NT2/D1 (cell line): ENCODE measurements at regions not wholly inside any gene's neighbourhood (a gene's known extent, or its start where the extent isn't known, plus 50 kb on each side); places are given as distances from the start of the nearest gene placed in this dataset.

ENCODE experiments used
- SUZ12 ChIP-seq: IDR thresholded peaks from 2 replicates; pipeline ENCODE4 v1.6.1; 2011; ENCODE audit not compliant: insufficient read length, insufficient read depth; ENCODE audit errors: extremely low read depth
- YY1 ChIP-seq: IDR thresholded peaks from 2 replicates; pipeline ENCODE4 v1.6.1; 2011; ENCODE audit not compliant: insufficient read length, insufficient read depth
- ZNF274 ChIP-seq: IDR thresholded peaks from 2 replicates; pipeline ENCODE4 v1.6.1; 2011; ENCODE audit warnings: mild to moderate bottlenecking, low read depth, low read length

DNA sequence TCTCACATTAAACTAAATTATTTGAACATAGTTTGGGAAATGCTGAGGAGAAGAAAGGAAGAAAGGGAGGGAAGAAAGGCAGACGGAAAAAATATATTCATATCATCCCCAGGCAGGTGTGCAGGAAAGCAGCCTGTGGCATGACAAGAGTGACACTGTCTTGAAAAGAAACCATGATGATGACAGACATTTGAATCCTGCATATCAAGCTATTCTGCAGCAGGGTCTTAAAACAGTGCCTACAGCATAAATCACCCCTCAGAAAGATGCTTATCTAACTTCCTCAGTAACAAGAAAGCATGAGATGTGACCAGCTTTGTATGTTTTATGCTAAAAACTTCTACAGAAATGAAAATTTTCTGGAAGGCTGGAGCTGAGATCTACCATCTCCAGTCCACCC, 144.5 kb upstream of the GRM7 start:
- no peak for TF ChIP-seq ZNF274
- no peak for TF ChIP-seq YY1
- TF ChIP-seq SUZ12: no peak
